Stomach (tissue), 4 donors: ENCODE measurements at regions not wholly inside any gene's neighbourhood (a gene's known extent, or its start where the extent isn't known, plus 50 kb on each side); places are given as distances from the start of the nearest gene placed in this dataset.

Experiments
- EP300 ChIP-seq: sonication (generic); formaldehyde crosslinking; IDR thresholded peaks from one replicate; pipeline ENCODE4 v1.6.1; 2017; ENCODE audit warnings: antibody characterized with exemption
- POLR2A ChIP-seq, 4 donors: fragments of 450-650 bp; IDR thresholded peaks; one replicate each; pipeline ENCODE4 v1.6.1; 2016; ENCODE audit warnings: antibody characterized with exemption in 4 of 4, control low read depth in 2 of 4, mild to moderate bottlenecking in 1 of 4, moderate library complexity in 1 of 4
- POLR2AphosphoS5 ChIP-seq, 3 donors: sonication (generic); formaldehyde crosslinking; IDR thresholded peaks; one replicate each; pipeline ENCODE4 v1.6.1; 2016; ENCODE audit warnings: antibody characterized with exemption in 3 of 3
- TF ChIP-seq, protein P1 (sequence below), 7 experiments: fragments of 450-650 bp in 4 of 7; fragments of 200-600 bp in 3 of 7; sonication (generic) in 3 of 7; IDR thresholded peaks; one replicate each; pipeline ENCODE4 v1.5.1; 2016 to 2019; ENCODE audit warnings: antibody characterized with exemption in 7 of 7, control low read depth in 2 of 7, mild to moderate bottlenecking in 1 of 7

- TF ChIP-seq POLR2AphosphoS5 (IDR thresholded peaks at IDR 0.05) (no peak), POLR2A (IDR thresholded peaks at IDR 0.05) (no peak), EP300 (no peak)
- TF ChIP-seq, protein P1, sequence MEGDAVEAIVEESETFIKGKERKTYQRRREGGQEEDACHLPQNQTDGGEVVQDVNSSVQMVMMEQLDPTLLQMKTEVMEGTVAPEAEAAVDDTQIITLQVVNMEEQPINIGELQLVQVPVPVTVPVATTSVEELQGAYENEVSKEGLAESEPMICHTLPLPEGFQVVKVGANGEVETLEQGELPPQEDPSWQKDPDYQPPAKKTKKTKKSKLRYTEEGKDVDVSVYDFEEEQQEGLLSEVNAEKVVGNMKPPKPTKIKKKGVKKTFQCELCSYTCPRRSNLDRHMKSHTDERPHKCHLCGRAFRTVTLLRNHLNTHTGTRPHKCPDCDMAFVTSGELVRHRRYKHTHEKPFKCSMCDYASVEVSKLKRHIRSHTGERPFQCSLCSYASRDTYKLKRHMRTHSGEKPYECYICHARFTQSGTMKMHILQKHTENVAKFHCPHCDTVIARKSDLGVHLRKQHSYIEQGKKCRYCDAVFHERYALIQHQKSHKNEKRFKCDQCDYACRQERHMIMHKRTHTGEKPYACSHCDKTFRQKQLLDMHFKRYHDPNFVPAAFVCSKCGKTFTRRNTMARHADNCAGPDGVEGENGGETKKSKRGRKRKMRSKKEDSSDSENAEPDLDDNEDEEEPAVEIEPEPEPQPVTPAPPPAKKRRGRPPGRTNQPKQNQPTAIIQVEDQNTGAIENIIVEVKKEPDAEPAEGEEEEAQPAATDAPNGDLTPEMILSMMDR (IDR thresholded peaks at IDR 0.05) = no peak
Observed at GRCh38 chr20:12835999-12836398, 172.8 kb upstream of the SPTLC3 start.
